PC-3 (cell line): ENCODE measurements at regions not wholly inside any gene's neighbourhood (a gene's known extent, or its start where the extent isn't known, plus 50 kb on each side); places are given as distances from the start of the nearest gene placed in this dataset.
A peak's percentile ranks its signal among the peaks of the same experiment; 100 is the strongest.

Source experiments
- ATAC-seq: fragments of 200-7000 bp; cut with Tn5 transposase; 2 replicates; pipeline ENCODE4 v1.9.1; 2020; ENCODE audit warnings: mild to moderate bottlenecking, moderate library complexity
- BruUV-seq: library from RNA; stranded (reverse); fragments of 400-500 nt; replicated peaks from 2 replicates; lab custom pipeline; 2021; lab: Mats Ljungman, UMichigan
- CTCF ChIA-PET: fragments of 300-600 bp; sonication (Branson Sonifier 250); formaldehyde crosslinking; loops from one replicate; lab custom pipeline; 2022; ENCODE audit warnings: antibody characterized with exemption; lab: Charles Lee
- POLR2A ChIA-PET: fragments of 300-600 bp; sonication (Branson Sonifier 250); formaldehyde crosslinking; loops from one replicate; lab custom pipeline; 2022; ENCODE audit warnings: antibody characterized with exemption; ENCODE audit not compliant: unreplicated experiment; lab: Charles Lee
- DNase-seq: peaks from one replicate; pipeline ENCODE4 v3.0.0-alpha.2; 2015
- H2AFZ ChIP-seq: fragments of 300-600 bp; sonication (generic); 2 replicates; pipeline ENCODE4 v1.6.0; 2016; ENCODE audit warnings: antibody characterized with exemption, low read length
- H3F3A ChIP-seq: fragments of 300-600 bp; sonication (generic); one replicate; pipeline ENCODE4 v1.6.0; 2017; ENCODE audit warnings: antibody characterized with exemption, low read length, control low read depth, mild to moderate bottlenecking; ENCODE audit not compliant: unreplicated experiment
- H3K27ac ChIP-seq: fragments of 300-600 bp; sonication (generic); 2 replicates; pipeline ENCODE4 v1.5.1; 2016; ENCODE audit warnings: mild to moderate bottlenecking, low read length
- H3K27me3 ChIP-seq: fragments of 300-600 bp; sonication (generic); 2 replicates; pipeline ENCODE4 v1.6.1; 2016; ENCODE audit warnings: low read length, mixed read lengths
- H3K36me3 ChIP-seq: fragments of 300-600 bp; sonication (generic); 2 replicates; pipeline ENCODE4 v1.6.1; 2016; ENCODE audit warnings: low read depth, mixed run types, low read length, mixed read lengths
- H3K4me1 ChIP-seq: fragments of 300-600 bp; sonication (generic); 2 replicates; pipeline ENCODE4 v1.5.1; 2016; ENCODE audit warnings: low read length; ENCODE audit not compliant: insufficient read depth
- H3K4me2 ChIP-seq: fragments of 300-600 bp; sonication (generic); 2 replicates; pipeline ENCODE4 v1.6.0; 2016; ENCODE audit warnings: low read length
- H3K4me3 ChIP-seq: fragments of 300-600 bp; sonication (generic); 2 replicates; pipeline ENCODE4 v1.5.1; 2016; ENCODE audit warnings: mild to moderate bottlenecking, low read length, mixed read lengths
- H3K79me2 ChIP-seq: fragments of 300-600 bp; sonication (generic); 2 replicates; pipeline ENCODE4 v1.6.1; 2017; ENCODE audit warnings: low read length, mixed read lengths
- H3K9ac ChIP-seq: fragments of 300-600 bp; sonication (generic); 2 replicates; pipeline ENCODE4 v1.6.0; 2016; ENCODE audit warnings: mild to moderate bottlenecking, low read length
- H3K9me2 ChIP-seq: fragments of 300-600 bp; sonication (generic); replicated peaks from 2 replicates; pipeline ENCODE4 v1.6.1; 2016; ENCODE audit warnings: mixed run types, low read length, mixed read lengths
- H3K9me3 ChIP-seq: fragments of 300-600 bp; sonication (generic); 2 replicates; pipeline ENCODE4 v1.6.1; 2016; ENCODE audit warnings: low read length, mixed read lengths
- H4K20me1 ChIP-seq: fragments of 300-600 bp; sonication (generic); 2 replicates; pipeline ENCODE4 v1.6.1; 2016; ENCODE audit warnings: low read length, mixed read lengths
- EZH2 ChIP-seq: fragments of 300-600 bp; sonication (generic); IDR thresholded peaks from one replicate; pipeline ENCODE4 v1.6.1; 2017; ENCODE audit warnings: antibody characterized with exemption, mild to moderate bottlenecking, low read length; ENCODE audit not compliant: unreplicated experiment
- EZH2phosphoT487 ChIP-seq: fragments of 300-600 bp; sonication (generic); IDR thresholded peaks from 2 replicates; pipeline ENCODE4 v1.6.1; 2018; ENCODE audit warnings: mild to moderate bottlenecking, antibody characterized with exemption, low read length, borderline replicate concordance
- intact Hi-C: fragments of 100-400 bp; cut with micrococcal nuclease; formaldehyde crosslinking; loops from 2 replicates; pipeline ENCODE4 v1.9.0; 2023
- TF ChIP-seq, protein P1 (sequence below): fragments of 300-600 bp; sonication (generic); conservative IDR thresholded peaks from 2 replicates; pipeline ENCODE4 v1.5.1; 2017; ENCODE audit warnings: antibody characterized with exemption, low read depth, mild to moderate bottlenecking, low read length

DNA sequence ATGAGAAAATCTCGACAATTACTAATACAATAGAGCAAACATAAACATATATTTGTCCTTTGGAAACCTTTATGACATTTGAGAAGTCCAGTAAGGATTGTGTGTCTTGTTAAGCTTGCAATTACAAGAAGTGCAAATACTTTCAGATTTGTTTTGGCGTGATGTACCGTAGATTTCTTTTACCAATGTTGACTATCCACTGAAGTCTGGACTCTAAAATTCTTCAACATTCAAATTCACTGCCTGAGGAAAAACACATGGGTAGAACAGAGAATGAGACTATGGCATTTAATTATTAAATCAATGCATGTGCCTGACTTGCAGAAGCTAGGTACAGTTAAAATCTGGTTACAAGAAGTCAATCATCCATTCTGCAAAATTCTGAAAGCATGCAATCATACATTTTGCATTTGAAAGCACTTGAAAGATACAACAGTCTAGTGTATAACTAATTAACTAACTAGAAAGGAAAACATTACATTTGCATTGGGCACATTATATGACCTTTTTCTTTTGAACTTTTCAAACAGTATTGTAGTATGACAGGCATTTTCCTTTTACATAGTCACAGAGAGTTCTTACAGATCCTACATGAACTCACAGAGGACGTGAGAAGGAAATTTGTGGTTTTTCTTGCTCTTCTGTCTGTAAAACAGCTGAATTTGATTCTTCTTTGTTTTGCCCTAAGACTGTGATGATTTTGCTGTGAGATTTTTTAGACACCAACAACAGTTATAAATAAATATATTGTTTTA lies 511.1 kb upstream of the ADGRL4 start:
- Histone ChIP-seq H3K27me3 (no peaks in the 10 kb centered on the region), H2AFZ (peak overlapping the region; percentile 39; the same call in 1 of the 2 replicates), H3F3A (no peaks in the 10 kb centered on the region), H3K36me3 (no peaks in the 10 kb centered on the region), H3K9me2 (no peaks in the 10 kb centered on the region), H3K4me3 (peak overlapping the region; percentile 17; the same call in 1 of the 2 replicates), H3K79me2 (no peaks in the 10 kb centered on the region), H4K20me1 (no peaks in the 10 kb centered on the region), H3K27ac (no peak overlapping the region), H3K9ac (no peak overlapping the region), H3K4me1 (no peaks in the 10 kb centered on the region), H3K4me2 (peak overlapping the region; percentile 6), H3K9me3 (no peaks in the 10 kb centered on the region)
- TF ChIP-seq, protein P1, sequence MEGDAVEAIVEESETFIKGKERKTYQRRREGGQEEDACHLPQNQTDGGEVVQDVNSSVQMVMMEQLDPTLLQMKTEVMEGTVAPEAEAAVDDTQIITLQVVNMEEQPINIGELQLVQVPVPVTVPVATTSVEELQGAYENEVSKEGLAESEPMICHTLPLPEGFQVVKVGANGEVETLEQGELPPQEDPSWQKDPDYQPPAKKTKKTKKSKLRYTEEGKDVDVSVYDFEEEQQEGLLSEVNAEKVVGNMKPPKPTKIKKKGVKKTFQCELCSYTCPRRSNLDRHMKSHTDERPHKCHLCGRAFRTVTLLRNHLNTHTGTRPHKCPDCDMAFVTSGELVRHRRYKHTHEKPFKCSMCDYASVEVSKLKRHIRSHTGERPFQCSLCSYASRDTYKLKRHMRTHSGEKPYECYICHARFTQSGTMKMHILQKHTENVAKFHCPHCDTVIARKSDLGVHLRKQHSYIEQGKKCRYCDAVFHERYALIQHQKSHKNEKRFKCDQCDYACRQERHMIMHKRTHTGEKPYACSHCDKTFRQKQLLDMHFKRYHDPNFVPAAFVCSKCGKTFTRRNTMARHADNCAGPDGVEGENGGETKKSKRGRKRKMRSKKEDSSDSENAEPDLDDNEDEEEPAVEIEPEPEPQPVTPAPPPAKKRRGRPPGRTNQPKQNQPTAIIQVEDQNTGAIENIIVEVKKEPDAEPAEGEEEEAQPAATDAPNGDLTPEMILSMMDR, result no peak
- no peak for TF ChIP-seq EZH2phosphoT487
- no peak for TF ChIP-seq EZH2
- BruUV-seq, result no TSS peak
- POLR2A ChIA-PET, result no interaction called here
- CTCF ChIA-PET, result no interaction called here
- DNase-seq (peak; percentile 4), ATAC-seq (peak; percentile 70)
- intact Hi-C loops, result no loop called here

DNA sequence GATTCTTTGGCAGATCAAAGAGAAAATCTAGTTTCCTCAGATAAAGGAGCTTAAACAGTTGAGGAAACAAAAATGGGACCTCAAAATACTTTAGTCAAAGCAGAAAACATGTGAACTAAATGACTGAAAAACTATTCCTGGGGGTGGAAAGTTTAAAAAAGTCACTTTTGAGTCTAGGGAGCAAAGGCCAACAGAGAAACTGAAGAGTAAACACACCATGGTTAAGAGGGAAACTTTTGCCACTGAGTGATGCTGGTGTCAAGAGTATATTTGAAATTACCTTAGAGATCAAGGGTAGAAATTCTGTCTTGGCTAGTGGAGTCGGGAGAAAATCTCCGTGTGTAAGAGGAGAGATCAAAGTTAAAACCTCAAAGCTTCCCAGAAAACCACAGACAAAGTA lies 501.2 kb upstream of the ADGRL4 start:
- no peaks in the 10 kb centered on the region for H3K36me3 ChIP-seq
- intact Hi-C loops, result no loop called here
- no peaks in the 10 kb centered on the region for H3K9me3 ChIP-seq
- no TSS peak for BruUV-seq
- TF ChIP-seq EZH2, result no peak
- no peak for TF ChIP-seq EZH2phosphoT487
- TF ChIP-seq, protein P1, result no peak
- H3K79me2 ChIP-seq, result no peaks in the 10 kb centered on the region
- H3K4me3 ChIP-seq, result no peak overlapping the region
- no peaks in the 10 kb centered on the region for H3K27me3 ChIP-seq
- H4K20me1 ChIP-seq, result no peaks in the 10 kb centered on the region
- no peaks in the 10 kb centered on the region for H3F3A ChIP-seq
- H3K9ac ChIP-seq, result no peak overlapping the region
- ChIA-PET CTCF (no interaction called here), POLR2A (no interaction called here)
- DNase-seq (no peak), ATAC-seq (no peak)
- H2AFZ ChIP-seq, result no peak overlapping the region
- no peak overlapping the region for H3K27ac ChIP-seq
- no peak overlapping the region for H3K4me2 ChIP-seq
- no peaks in the 10 kb centered on the region for H3K9me2 ChIP-seq
- H3K4me1 ChIP-seq, result no peaks in the 10 kb centered on the region

DNA sequence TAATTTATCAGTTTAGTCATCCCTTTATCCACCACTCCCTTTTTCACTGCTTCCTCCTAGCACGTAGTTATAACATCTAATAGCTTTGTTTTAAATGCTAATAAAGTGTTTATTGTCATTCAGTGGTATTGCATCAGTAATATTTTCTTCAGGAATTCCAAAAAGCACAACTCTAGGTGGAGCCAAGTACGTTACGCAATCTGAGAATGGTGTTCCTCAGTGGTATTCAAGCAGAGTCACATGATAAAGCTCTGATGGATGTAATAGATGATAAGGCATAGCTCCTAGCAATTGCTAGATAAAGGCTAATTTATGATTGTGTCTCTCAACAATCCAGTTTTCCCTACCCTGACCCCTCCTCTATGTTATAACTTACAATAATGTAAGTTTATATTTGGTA lies 494.6 kb upstream of the ADGRL4 start:
- H3K79me2 ChIP-seq, result no peaks in the 10 kb centered on the region
- H3K27me3 ChIP-seq, result no peaks in the 10 kb centered on the region
- H3K9ac ChIP-seq, result no peak overlapping the region
- no peaks in the 10 kb centered on the region for H3K9me3 ChIP-seq
- intact Hi-C loops, result no loop called here
- no peaks in the 10 kb centered on the region for H3K9me2 ChIP-seq
- H3K4me2 ChIP-seq, result no peak overlapping the region
- BruUV-seq, result no TSS peak
- DNase-seq, result no peak
- no peak overlapping the region for H3K27ac ChIP-seq
- no peaks in the 10 kb centered on the region for H3F3A ChIP-seq
- no peak for ATAC-seq
- H4K20me1 ChIP-seq, result no peaks in the 10 kb centered on the region
- TF ChIP-seq, protein P1, result no peak
- H3K4me1 ChIP-seq, result no peaks in the 10 kb centered on the region
- H3K4me3 ChIP-seq, result no peak overlapping the region
- ChIA-PET POLR2A (interaction anchor here (0.5 kb wide), 1 partner anchor 661 kb away, joined by 3 read pairs; no protein-coding TSS in a partner anchor), CTCF (interaction anchor here (0.6 kb wide), 1 partner anchor 812 kb away, joined by 5 read pairs; no protein-coding TSS in a partner anchor)
- H3K36me3 ChIP-seq, result no peaks in the 10 kb centered on the region
- H2AFZ ChIP-seq, result no peak overlapping the region
